CD8-positive, alpha-beta memory T cell (primary cell): ENCODE measurements at regions not wholly inside any gene's neighbourhood (a gene's known extent, or its start where the extent isn't known, plus 50 kb on each side); places are given as distances from the start of the nearest gene placed in this dataset.

ENCODE experiments used
- CTCF ChIA-PET: fragments of 350-600 bp; sonication (Branson Sonifier 250); formaldehyde crosslinking; loops from one replicate; lab custom pipeline; 2021; ENCODE audit warnings: antibody characterized with exemption; lab: Charles Lee
- POLR2A ChIA-PET: fragments of 350-600 bp; sonication (Branson Sonifier 250); formaldehyde crosslinking; loops from one replicate; lab custom pipeline; 2021; ENCODE audit warnings: antibody characterized with exemption; lab: Charles Lee
- DNase-seq, 5 donors: peaks; one replicate each; pipeline versions ENCODE4 v3.0.0 to v3.0.0-alpha.2; 2020 to 2022; ENCODE audit warnings: mixed read lengths in 1 of 5
- H3K27ac ChIP-seq: one replicate; pipeline ENCODE4 v1.7.0; 2013; ENCODE audit warnings: low read depth, mild to moderate bottlenecking, low read length, moderate library complexity
- H3K27me3 ChIP-seq: 2 replicates; pipeline ENCODE4 v1.7.0; 2013; ENCODE audit warnings: low read length, mild to moderate bottlenecking; ENCODE audit not compliant: insufficient read depth, poor library complexity, severe bottlenecking
- H3K36me3 ChIP-seq: 2 replicates; pipeline ENCODE4 v1.7.0; 2013; ENCODE audit warnings: mild to moderate bottlenecking, low read length, moderate library complexity; ENCODE audit not compliant: insufficient read depth
- H3K4me1 ChIP-seq: 2 replicates; pipeline ENCODE4 v1.7.0; 2013; ENCODE audit warnings: mild to moderate bottlenecking, low read length, moderate library complexity; ENCODE audit not compliant: insufficient read depth
- H3K4me3 ChIP-seq: 2 replicates; pipeline ENCODE4 v1.7.0; 2013; ENCODE audit warnings: mild to moderate bottlenecking, low read length
- H3K9me3 ChIP-seq: 2 replicates; pipeline ENCODE4 v1.7.0; 2013; ENCODE audit warnings: mild to moderate bottlenecking, low read length
- H3K27ac Mint-ChIP-seq, 8 donors: one replicate each; pipeline ENCODE4 v1.8.0; 2020 to 2021; ENCODE audit warnings: mixed read lengths in 8 of 8, mild to moderate bottlenecking in 6 of 8, inconsistent platforms in 3 of 8, moderate library complexity in 3 of 8
- H3K27me3 Mint-ChIP-seq, 2 donors: one replicate each; pipeline ENCODE4 v1.8.0; 2020 to 2021; ENCODE audit warnings: mixed read lengths in 2 of 2, mild to moderate bottlenecking in 1 of 2, moderate library complexity in 1 of 2
- H3K36me3 Mint-ChIP-seq, 3 donors: one replicate each; pipeline ENCODE4 v1.8.0; 2020 to 2021; ENCODE audit warnings: mixed read lengths in 3 of 3, inconsistent platforms in 1 of 3, mild to moderate bottlenecking in 1 of 3
- H3K4me1 Mint-ChIP-seq, 3 donors: one replicate each; pipeline ENCODE4 v1.8.0; 2020 to 2021; ENCODE audit warnings: mixed read lengths in 3 of 3, inconsistent platforms in 1 of 3, mild to moderate bottlenecking in 1 of 3
- H3K4me3 Mint-ChIP-seq, 7 donors: one replicate each; pipeline ENCODE4 v1.8.0; 2020 to 2021; ENCODE audit warnings: mixed read lengths in 7 of 7, mild to moderate bottlenecking in 6 of 7, moderate library complexity in 4 of 7, inconsistent platforms in 2 of 7
- H3K9me3 Mint-ChIP-seq, 5 donors: one replicate each; pipeline ENCODE4 v1.8.0; 2020 to 2022; ENCODE audit warnings: mixed read lengths in 5 of 5, mild to moderate bottlenecking in 3 of 5, moderate library complexity in 2 of 5, inconsistent platforms in 1 of 5

DNA sequence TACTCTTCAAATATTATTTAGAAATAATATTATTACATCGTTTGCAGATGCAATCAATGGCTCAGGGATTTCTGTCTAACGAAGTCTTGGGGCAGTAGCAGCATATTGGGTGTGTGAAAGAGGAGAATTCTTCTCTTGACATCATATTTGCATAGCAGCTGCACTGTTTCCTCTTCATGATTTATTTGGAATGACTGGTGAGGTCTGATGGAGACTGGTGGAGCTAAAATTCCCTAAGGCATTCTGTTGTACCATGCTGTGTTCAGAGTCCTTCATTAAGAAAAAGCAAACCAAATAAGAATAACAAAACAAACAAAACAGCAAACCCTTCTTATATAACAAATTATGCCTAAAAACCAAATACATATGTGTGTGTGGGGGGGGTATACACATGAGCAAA, 177.6 kb downstream of the DIRAS2 start:
- H3K27me3 ChIP-seq, result no peaks in the 10 kb centered on the region
- no peaks in the 10 kb centered on the region for H3K9me3 ChIP-seq
- H3K36me3 Mint-ChIP-seq, result no peaks in the 10 kb centered on the region
- H3K4me1 Mint-ChIP-seq, result no peaks in the 10 kb centered on the region
- no peaks in the 10 kb centered on the region for H3K36me3 ChIP-seq
- peaks cover 0 to 2% of the 10 kb centered on the region in 2 donors for H3K27me3 Mint-ChIP-seq
- no peaks in the 10 kb centered on the region for H3K4me1 ChIP-seq
- DNase-seq, result no peak
- ChIA-PET CTCF (no interaction called here), POLR2A (no interaction called here)
- no peak overlapping the region for H3K27ac ChIP-seq
- H3K9me3 Mint-ChIP-seq, result peaks cover 0 to 3% (median 0%) of the 10 kb centered on the region in 5 donors
- no peak overlapping the region for H3K4me3 ChIP-seq
- H3K27ac Mint-ChIP-seq, result no peak overlapping the region
- H3K4me3 Mint-ChIP-seq, result no peak overlapping the region

DNA sequence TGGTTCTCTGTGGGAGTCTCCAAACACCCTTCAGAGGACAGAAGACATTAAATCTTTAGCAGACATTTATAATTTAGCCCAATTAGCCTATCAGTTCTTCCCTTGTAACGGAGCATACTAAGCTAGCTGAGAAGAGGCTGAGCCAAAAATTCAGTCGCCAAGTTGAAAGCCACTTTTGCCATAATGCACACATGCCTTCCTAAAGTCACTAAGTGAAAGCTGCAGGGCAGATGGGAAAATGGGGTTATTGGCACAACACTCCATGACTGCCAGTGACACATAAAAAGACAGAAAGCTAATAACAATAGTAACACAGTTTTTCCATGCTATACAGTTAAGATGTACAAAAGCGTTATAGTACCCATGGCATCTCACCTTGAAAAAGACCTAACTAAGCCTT, 176.2 kb downstream of the DIRAS2 start:
- ChIA-PET POLR2A (no interaction called here), CTCF (no interaction called here)

DNA sequence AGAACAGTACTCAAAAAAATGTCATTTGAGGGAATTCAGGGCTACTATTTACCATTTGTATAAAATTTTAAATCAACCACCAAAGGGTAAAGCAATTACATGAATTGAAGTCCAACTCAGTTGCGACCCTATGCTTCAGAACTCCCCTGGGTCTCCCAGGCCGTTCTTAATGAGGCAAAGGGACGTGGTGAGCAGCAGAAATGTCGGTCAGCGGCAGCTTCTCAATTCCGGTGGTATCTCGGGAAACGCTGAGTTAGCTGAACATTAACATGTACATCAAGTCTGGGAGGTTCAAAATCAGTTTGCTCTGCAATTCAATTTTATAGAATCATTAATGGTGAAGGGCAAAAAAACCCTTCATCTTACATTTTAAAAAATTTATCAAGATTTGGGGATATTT, 173.2 kb downstream of the DIRAS2 start:
- Histone ChIP-seq H3K4me1 (no peaks in the 10 kb centered on the region), H3K36me3 (no peaks in the 10 kb centered on the region), H3K9me3 (no peaks in the 10 kb centered on the region), H3K27ac (no peak overlapping the region), H3K27me3 (no peaks in the 10 kb centered on the region), H3K4me3 (no peak overlapping the region)
- no peaks in the 10 kb centered on the region for H3K36me3 Mint-ChIP-seq
- POLR2A ChIA-PET, result no interaction called here
- DNase-seq, result no peak
- no peaks in the 10 kb centered on the region for H3K4me1 Mint-ChIP-seq
- CTCF ChIA-PET, result no interaction called here
- H3K4me3 Mint-ChIP-seq, result no peak overlapping the region
- H3K27me3 Mint-ChIP-seq, result peaks cover 2 to 5% of the 10 kb centered on the region in 2 donors
- no peaks in the 10 kb centered on the region for H3K9me3 Mint-ChIP-seq
- H3K27ac Mint-ChIP-seq, result no peak overlapping the region

More for the DNA sequence above, 176.2 kb downstream of the DIRAS2 start:
- no peaks in the 10 kb centered on the region for H3K4me1 Mint-ChIP-seq
- no peaks in the 10 kb centered on the region for H3K27me3 ChIP-seq
- peaks cover 0 to 3% (median 0%) of the 10 kb centered on the region in 5 donors for H3K9me3 Mint-ChIP-seq
- H3K36me3 ChIP-seq, result no peaks in the 10 kb centered on the region
- no peaks in the 10 kb centered on the region for H3K36me3 Mint-ChIP-seq
- H3K4me3 ChIP-seq, result no peak overlapping the region
- H3K27me3 Mint-ChIP-seq, result peaks cover 2 to 5% of the 10 kb centered on the region in 2 donors
- H3K27ac Mint-ChIP-seq, result no peak overlapping the region
- H3K4me1 ChIP-seq, result no peaks in the 10 kb centered on the region
- DNase-seq, result no peak
- no peak overlapping the region for H3K4me3 Mint-ChIP-seq
- no peaks in the 10 kb centered on the region for H3K9me3 ChIP-seq
- no peak overlapping the region for H3K27ac ChIP-seq

DNA sequence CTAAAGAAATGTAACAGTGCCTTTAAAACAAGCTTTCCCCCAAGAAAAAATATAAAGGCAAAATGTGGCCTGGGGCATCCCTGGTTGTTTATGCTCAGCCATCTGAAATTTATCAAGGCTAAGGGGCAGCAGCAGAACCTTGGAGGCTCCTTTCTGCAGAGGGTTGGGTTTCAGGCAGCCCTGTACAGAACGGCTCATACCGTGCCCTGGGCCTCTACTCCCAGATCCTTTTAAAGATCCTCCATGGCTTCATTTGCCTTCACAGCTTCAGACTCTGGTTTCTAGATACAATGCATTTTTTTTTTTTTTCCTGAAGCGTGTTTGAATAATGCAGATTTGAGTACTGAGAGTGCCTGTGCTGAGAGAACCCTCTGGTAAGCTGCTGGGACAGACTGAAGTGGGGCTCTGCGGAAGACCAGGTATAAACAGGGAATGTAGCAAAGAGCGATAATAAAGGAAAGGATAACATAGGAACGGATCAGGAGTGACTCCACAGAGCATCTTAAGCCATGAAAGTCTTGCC, 172.7 kb downstream of the DIRAS2 start:
- POLR2A ChIA-PET, result no interaction called here
- CTCF ChIA-PET, result no interaction called here

DNA sequence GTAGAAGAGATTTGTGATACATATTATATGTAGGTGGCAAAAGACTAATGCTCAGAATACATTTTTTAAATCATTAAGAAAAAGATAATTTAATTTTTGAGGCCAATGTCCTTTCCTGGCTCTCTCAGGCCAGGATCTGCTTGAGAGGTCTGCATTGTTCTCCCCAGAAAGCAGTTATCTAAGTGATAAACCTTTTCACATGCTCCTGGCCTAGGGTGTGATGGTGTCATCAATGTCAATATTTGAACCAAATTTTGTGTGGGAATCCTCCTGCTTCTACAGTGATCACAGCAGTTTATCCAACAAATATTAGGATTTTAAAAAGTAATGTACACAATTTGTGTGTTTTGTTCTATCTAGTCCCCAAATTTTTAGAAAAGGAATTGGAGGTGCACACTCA, 166.6 kb downstream of the DIRAS2 start:
- Mint-ChIP-seq H3K27me3 (peaks cover 0 to 1% of the 10 kb centered on the region in 2 donors), H3K9me3 (peaks cover 0 to 2% (median 0%) of the 10 kb centered on the region in 5 donors), H3K4me1 (no peaks in the 10 kb centered on the region), H3K36me3 (no peaks in the 10 kb centered on the region), H3K4me3 (no peak overlapping the region), H3K27ac (no peak overlapping the region)
- Histone ChIP-seq H3K27ac (no peak overlapping the region), H3K4me1 (no peaks in the 10 kb centered on the region), H3K36me3 (no peaks in the 10 kb centered on the region), H3K9me3 (no peaks in the 10 kb centered on the region), H3K4me3 (no peak overlapping the region), H3K27me3 (no peaks in the 10 kb centered on the region)
- ChIA-PET POLR2A (no interaction called here), CTCF (no interaction called here)
- DNase-seq, result no peak

More for the DNA sequence above, 172.7 kb downstream of the DIRAS2 start:
- Histone ChIP-seq H3K27me3 (no peaks in the 10 kb centered on the region), H3K27ac (no peak overlapping the region), H3K36me3 (no peaks in the 10 kb centered on the region), H3K9me3 (no peaks in the 10 kb centered on the region), H3K4me3 (no peak overlapping the region), H3K4me1 (no peaks in the 10 kb centered on the region)
- no peak for DNase-seq
- Mint-ChIP-seq H3K9me3 (peaks cover 0 to 1% (median 0%) of the 10 kb centered on the region in 5 donors), H3K27me3 (peaks cover 2 to 5% of the 10 kb centered on the region in 2 donors), H3K36me3 (no peaks in the 10 kb centered on the region), H3K27ac (no peak overlapping the region), H3K4me3 (no peak overlapping the region), H3K4me1 (no peaks in the 10 kb centered on the region)

DNA sequence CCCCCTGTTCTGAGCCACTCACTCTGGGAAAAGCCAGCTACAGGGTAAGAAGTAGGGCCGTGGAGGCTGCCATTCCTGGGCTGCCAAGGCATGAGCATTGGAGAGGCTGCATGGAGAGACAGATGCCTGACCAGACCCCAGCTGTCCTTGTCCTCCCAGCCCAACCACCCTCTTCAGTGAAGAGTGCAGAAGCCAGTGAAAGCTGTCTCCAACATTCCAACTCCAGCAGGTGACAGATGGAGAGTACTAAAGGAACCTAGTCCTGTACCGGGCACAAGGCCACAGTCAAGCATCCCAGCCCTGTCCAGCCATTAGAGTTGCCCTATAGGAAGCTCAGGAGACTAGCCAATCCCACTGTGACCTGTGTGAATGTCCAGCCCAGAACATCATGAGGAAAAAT, 165.1 kb downstream of the DIRAS2 start:
- Mint-ChIP-seq H3K36me3 (no peaks in the 10 kb centered on the region), H3K27me3 (peaks cover 0 to 1% of the 10 kb centered on the region in 2 donors), H3K9me3 (peaks cover 0 to 2% (median 0%) of the 10 kb centered on the region in 5 donors), H3K4me1 (no peaks in the 10 kb centered on the region), H3K4me3 (no peak overlapping the region), H3K27ac (no peak overlapping the region)
- Histone ChIP-seq H3K36me3 (no peaks in the 10 kb centered on the region), H3K9me3 (no peaks in the 10 kb centered on the region), H3K4me3 (no peak overlapping the region), H3K27me3 (no peaks in the 10 kb centered on the region), H3K27ac (no peak overlapping the region), H3K4me1 (no peaks in the 10 kb centered on the region)
- ChIA-PET CTCF (no interaction called here), POLR2A (no interaction called here)
- DNase-seq, result no peak

DNA sequence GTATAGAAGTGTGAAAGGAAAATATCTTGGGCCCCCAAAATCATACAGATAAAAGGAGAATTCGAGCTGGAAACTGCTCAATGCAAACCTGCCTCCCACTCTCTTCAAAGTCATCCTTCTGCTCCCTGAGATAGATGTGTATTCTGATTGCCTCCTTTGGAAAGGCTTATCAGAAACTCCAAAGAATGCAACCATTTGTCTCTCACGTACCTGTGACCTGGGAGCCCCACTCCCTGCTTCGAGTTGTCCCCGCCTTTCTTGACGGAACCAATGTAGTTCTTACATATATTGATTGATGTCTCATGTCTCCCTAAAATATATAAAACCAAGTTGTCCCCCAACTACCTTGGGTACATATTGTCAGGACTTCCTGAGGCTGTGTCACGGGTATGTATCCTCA, 163.8 kb downstream of the DIRAS2 start:
- no peak for DNase-seq
- Mint-ChIP-seq H3K4me3 (no peak overlapping the region), H3K27ac (no peak overlapping the region), H3K4me1 (no peaks in the 10 kb centered on the region), H3K9me3 (peaks cover 0 to 2% (median 0%) of the 10 kb centered on the region in 5 donors), H3K36me3 (no peaks in the 10 kb centered on the region), H3K27me3 (peaks cover 1 to 3% of the 10 kb centered on the region in 2 donors)
- H3K27ac ChIP-seq, result no peak overlapping the region
- H3K36me3 ChIP-seq, result no peaks in the 10 kb centered on the region
- no peak overlapping the region for H3K4me3 ChIP-seq
- no peaks in the 10 kb centered on the region for H3K9me3 ChIP-seq
- no peaks in the 10 kb centered on the region for H3K27me3 ChIP-seq
- POLR2A ChIA-PET, result no interaction called here
- CTCF ChIA-PET, result no interaction called here
- H3K4me1 ChIP-seq, result no peaks in the 10 kb centered on the region

DNA sequence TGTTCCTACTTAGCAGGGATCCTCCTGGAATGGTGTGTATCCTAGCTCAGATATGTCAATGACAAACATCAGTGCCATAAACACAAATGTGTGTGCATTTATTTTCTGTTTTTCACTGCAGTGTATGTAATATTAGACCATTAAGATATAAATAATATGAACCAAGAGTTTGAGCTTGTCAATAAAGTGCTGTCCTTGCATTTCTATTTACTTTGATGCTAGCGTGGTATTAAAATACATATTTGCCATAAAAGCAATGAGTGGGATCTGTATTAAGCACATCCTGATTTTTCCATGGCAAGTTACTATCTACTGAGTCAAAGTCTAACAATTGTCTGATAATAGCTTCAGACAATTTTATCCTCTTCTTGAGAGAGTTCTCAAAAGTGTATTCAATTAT, 157.6 kb downstream of the DIRAS2 start:
- POLR2A ChIA-PET, result no interaction called here

More for the DNA sequence above, 157.6 kb downstream of the DIRAS2 start:
- Mint-ChIP-seq H3K27ac (no peak overlapping the region), H3K4me1 (no peaks in the 10 kb centered on the region), H3K36me3 (no peaks in the 10 kb centered on the region), H3K9me3 (peaks cover 0 to 7% (median 3%) of the 10 kb centered on the region in 5 donors), H3K4me3 (no peak overlapping the region), H3K27me3 (peaks cover 0 to 14% of the 10 kb centered on the region in 2 donors)
- Histone ChIP-seq H3K4me3 (no peak overlapping the region), H3K4me1 (no peaks in the 10 kb centered on the region), H3K36me3 (no peaks in the 10 kb centered on the region), H3K27ac (no peak overlapping the region), H3K9me3 (no peaks in the 10 kb centered on the region), H3K27me3 (no peaks in the 10 kb centered on the region)
- CTCF ChIA-PET, result no interaction called here
- no peak for DNase-seq
